ENCODE measurements at regions not wholly inside any gene's neighbourhood (a gene's known extent, or its start where the extent isn't known, plus 50 kb on each side); places are given as distances from the start of the nearest gene placed in this dataset.
A peak's percentile ranks its signal among the peaks of the same experiment; 100 is the strongest.

DNA sequence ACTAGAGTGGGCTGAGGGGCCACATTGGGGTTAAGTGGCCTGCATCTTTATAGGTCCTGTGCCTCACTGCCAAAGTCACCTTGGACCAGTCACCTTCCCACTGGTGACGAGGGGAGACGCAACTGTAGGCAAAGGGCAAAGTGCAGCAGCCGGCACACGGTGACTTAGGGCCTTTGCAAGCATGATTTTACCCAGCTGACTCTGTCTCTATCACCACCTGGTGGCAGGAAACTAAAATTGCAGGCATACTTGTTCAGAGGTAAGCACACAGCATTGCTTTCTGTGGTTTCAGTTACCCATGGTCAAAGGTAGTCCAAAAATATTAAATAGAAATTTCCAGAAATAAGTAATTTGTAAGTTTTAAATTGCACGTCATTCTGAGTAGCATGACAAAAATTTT lies 1164.4 kb downstream of the BRD1 start:
- ATAC-seq (no peak), DNase-seq (ENCODE audit: low read depth, low spot score) (no peak)
- intact Hi-C loops (cut with micrococcal nuclease; ENCODE audit: unreplicated experiment): no loop called here
- Histone ChIP-seq H3K4me3 (ENCODE audit: low read depth in 2 of 2, low read length in 2 of 2) (no peak overlapping the region), H3K27me3 (ENCODE audit: control insufficient read depth, insufficient read depth, low read length) (no peaks in the 10 kb centered on the region), H3K36me3 (ENCODE audit: control insufficient read depth, insufficient read depth, low read length) (no peaks in the 10 kb centered on the region), H3K27ac (ENCODE audit: low read length) (no peak overlapping the region), H3K4me1 (ENCODE audit: control insufficient read depth, insufficient read depth, low read length) (no peaks in the 10 kb centered on the region), H3K9me3 (ENCODE audit: control insufficient read depth, insufficient read depth, low read depth, low read length) (no peaks in the 10 kb centered on the region)
- in situ Hi-C loops (cut with HindIII; ENCODE audit: low pct_unique_long_range_greater_than_20kb, low sequenced_read_pairs): no loop called here
- TF ChIP-seq SIN3A (IDR thresholded peaks at IDR 0.05; ENCODE audit: borderline replicate concordance, insufficient read depth, low read depth, low read length) (no peak), TCF7L2 (IDR thresholded peaks at IDR 0.05; ENCODE audit: low read depth, low read length) (no peak), POLR2AphosphoS5 (IDR thresholded peaks at IDR 0.05; ENCODE audit: low read depth, low read length) (no peak)
- TF ChIP-seq, protein P1, sequence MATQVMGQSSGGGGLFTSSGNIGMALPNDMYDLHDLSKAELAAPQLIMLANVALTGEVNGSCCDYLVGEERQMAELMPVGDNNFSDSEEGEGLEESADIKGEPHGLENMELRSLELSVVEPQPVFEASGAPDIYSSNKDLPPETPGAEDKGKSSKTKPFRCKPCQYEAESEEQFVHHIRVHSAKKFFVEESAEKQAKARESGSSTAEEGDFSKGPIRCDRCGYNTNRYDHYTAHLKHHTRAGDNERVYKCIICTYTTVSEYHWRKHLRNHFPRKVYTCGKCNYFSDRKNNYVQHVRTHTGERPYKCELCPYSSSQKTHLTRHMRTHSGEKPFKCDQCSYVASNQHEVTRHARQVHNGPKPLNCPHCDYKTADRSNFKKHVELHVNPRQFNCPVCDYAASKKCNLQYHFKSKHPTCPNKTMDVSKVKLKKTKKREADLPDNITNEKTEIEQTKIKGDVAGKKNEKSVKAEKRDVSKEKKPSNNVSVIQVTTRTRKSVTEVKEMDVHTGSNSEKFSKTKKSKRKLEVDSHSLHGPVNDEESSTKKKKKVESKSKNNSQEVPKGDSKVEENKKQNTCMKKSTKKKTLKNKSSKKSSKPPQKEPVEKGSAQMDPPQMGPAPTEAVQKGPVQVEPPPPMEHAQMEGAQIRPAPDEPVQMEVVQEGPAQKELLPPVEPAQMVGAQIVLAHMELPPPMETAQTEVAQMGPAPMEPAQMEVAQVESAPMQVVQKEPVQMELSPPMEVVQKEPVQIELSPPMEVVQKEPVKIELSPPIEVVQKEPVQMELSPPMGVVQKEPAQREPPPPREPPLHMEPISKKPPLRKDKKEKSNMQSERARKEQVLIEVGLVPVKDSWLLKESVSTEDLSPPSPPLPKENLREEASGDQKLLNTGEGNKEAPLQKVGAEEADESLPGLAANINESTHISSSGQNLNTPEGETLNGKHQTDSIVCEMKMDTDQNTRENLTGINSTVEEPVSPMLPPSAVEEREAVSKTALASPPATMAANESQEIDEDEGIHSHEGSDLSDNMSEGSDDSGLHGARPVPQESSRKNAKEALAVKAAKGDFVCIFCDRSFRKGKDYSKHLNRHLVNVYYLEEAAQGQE (IDR thresholded peaks at IDR 0.05; ENCODE audit: insufficient read depth in 1 of 2, low read depth in 2 of 2, low read length in 1 of 2): no peak
- TF ChIP-seq, protein P2, sequence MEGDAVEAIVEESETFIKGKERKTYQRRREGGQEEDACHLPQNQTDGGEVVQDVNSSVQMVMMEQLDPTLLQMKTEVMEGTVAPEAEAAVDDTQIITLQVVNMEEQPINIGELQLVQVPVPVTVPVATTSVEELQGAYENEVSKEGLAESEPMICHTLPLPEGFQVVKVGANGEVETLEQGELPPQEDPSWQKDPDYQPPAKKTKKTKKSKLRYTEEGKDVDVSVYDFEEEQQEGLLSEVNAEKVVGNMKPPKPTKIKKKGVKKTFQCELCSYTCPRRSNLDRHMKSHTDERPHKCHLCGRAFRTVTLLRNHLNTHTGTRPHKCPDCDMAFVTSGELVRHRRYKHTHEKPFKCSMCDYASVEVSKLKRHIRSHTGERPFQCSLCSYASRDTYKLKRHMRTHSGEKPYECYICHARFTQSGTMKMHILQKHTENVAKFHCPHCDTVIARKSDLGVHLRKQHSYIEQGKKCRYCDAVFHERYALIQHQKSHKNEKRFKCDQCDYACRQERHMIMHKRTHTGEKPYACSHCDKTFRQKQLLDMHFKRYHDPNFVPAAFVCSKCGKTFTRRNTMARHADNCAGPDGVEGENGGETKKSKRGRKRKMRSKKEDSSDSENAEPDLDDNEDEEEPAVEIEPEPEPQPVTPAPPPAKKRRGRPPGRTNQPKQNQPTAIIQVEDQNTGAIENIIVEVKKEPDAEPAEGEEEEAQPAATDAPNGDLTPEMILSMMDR (IDR thresholded peaks at IDR 0.05): peak; percentile 73
- no TSS peak for BruUV-seq (replicated peaks)
- POLR2A ChIA-PET: no interaction called here
- CTCF ChIA-PET: no interaction called here

DNA sequence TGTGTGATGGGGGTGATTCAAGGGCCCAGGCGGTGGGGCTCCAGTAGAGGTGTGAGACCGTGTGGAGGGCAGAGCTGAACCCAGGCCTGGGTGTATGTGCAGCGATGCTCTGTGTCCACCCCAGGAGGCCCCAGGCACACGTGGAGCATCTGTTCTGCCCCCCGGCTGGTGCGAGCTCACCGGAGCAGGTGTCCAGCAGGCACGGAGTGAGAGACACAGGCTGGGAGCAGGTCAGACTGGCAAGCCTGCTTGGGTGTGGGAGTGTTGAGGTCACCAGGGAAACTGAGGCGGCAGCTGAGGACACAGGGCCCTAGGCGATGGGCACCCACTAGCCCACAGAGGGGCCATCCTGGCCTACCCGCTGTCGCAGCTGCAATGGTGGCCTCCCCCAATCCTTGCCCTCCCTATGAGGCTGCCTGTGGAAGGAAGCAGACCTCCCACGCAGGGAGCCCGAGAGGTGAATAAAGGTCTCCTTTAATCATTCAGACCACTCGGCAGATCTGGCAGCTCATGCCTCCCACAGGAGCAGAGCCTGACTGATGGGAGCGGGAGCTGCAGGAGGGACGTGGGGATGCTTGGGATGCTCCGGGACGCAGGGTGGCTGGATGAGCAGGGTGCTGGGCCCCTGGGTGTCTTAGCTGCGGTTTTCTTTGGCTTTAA lies 1165.1 kb downstream of the BRD1 start:
- no peak for TF ChIP-seq POLR2AphosphoS5 (IDR thresholded peaks at IDR 0.05; ENCODE audit: low read depth, low read length)
- TF ChIP-seq SIN3A (IDR thresholded peaks at IDR 0.05; ENCODE audit: borderline replicate concordance, insufficient read depth, low read depth, low read length): no peak
- TF ChIP-seq, protein P1 (IDR thresholded peaks at IDR 0.05; ENCODE audit: insufficient read depth in 1 of 2, low read depth in 2 of 2, low read length in 1 of 2): no peak
- TF ChIP-seq, protein P2 (IDR thresholded peaks at IDR 0.05): no peak
- TF ChIP-seq TCF7L2 (IDR thresholded peaks at IDR 0.05; ENCODE audit: low read depth, low read length): no peak
- ChIA-PET CTCF (no interaction called here), POLR2A (no interaction called here)
- in situ Hi-C loops (cut with HindIII; ENCODE audit: low pct_unique_long_range_greater_than_20kb, low sequenced_read_pairs): no loop called here
- Histone ChIP-seq H3K36me3 (ENCODE audit: control insufficient read depth, insufficient read depth, low read length) (no peaks in the 10 kb centered on the region), H3K4me1 (ENCODE audit: control insufficient read depth, insufficient read depth, low read length) (no peaks in the 10 kb centered on the region), H3K4me3 (ENCODE audit: low read depth in 2 of 2, low read length in 2 of 2) (no peak overlapping the region), H3K27me3 (ENCODE audit: control insufficient read depth, insufficient read depth, low read length) (no peaks in the 10 kb centered on the region), H3K27ac (ENCODE audit: low read length) (no peak overlapping the region), H3K9me3 (ENCODE audit: control insufficient read depth, insufficient read depth, low read depth, low read length) (no peaks in the 10 kb centered on the region)
- DNase-seq (ENCODE audit: low read depth, low spot score): no peak
- intact Hi-C loops (cut with micrococcal nuclease; ENCODE audit: unreplicated experiment): no loop called here
- no peak for ATAC-seq
- no TSS peak for BruUV-seq (replicated peaks)

All from Panc1 (cell line).